ENCODE measurements at regions not wholly inside any gene's neighbourhood (a gene's known extent, or its start where the extent isn't known, plus 50 kb on each side); places are given as distances from the start of the nearest gene placed in this dataset.

DNA sequence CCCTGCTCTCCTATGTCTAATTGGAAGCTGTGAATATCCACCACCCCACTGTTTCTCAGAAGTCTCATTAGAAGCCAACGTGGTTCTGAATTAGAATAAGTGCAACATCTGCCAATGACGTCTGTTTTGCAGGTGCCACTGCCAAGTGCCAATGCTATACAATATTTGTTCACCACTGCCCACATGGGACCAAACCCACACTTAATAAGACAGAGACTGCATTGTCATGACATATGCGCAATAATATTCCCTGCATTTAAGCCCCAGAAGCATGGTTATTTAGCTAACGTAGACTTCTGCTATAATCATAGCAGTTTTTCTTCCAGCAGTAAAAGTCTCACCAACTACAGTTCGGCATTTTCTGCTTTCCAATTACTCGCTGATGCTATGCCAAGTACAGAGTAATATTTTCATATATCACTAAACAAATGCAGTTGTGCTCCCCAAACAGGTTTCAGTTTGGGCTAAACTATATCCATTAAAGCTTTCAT is 262.5 kb upstream of the PCDH18 start:
- TF ChIP-seq, protein P1, sequence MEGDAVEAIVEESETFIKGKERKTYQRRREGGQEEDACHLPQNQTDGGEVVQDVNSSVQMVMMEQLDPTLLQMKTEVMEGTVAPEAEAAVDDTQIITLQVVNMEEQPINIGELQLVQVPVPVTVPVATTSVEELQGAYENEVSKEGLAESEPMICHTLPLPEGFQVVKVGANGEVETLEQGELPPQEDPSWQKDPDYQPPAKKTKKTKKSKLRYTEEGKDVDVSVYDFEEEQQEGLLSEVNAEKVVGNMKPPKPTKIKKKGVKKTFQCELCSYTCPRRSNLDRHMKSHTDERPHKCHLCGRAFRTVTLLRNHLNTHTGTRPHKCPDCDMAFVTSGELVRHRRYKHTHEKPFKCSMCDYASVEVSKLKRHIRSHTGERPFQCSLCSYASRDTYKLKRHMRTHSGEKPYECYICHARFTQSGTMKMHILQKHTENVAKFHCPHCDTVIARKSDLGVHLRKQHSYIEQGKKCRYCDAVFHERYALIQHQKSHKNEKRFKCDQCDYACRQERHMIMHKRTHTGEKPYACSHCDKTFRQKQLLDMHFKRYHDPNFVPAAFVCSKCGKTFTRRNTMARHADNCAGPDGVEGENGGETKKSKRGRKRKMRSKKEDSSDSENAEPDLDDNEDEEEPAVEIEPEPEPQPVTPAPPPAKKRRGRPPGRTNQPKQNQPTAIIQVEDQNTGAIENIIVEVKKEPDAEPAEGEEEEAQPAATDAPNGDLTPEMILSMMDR (tag by site-specific recombination; IDR thresholded peaks at IDR 0.05): no peak
- TF ChIP-seq OVOL3 (tag by site-specific recombination; IDR thresholded peaks at IDR 0.05) (no peak), ZNF433 (tag by site-specific recombination; IDR thresholded peaks at IDR 0.05; ENCODE audit: low read depth) (no peak), ZSCAN30 (tag by site-specific recombination; IDR thresholded peaks at IDR 0.05) (no peak), ZNF548 (tag by site-specific recombination; IDR thresholded peaks at IDR 0.05) (no peak), ZNF830 (tag by site-specific recombination; IDR thresholded peaks at IDR 0.05; ENCODE audit: low read depth) (no peak), PRDM1 (tag by site-specific recombination; IDR thresholded peaks at IDR 0.05) (no peak), HOXA7 (CRISPR knock-in tag; IDR thresholded peaks at IDR 0.05; ENCODE audit: borderline replicate concordance) (no peak)
- TF ChIP-seq, protein P2, sequence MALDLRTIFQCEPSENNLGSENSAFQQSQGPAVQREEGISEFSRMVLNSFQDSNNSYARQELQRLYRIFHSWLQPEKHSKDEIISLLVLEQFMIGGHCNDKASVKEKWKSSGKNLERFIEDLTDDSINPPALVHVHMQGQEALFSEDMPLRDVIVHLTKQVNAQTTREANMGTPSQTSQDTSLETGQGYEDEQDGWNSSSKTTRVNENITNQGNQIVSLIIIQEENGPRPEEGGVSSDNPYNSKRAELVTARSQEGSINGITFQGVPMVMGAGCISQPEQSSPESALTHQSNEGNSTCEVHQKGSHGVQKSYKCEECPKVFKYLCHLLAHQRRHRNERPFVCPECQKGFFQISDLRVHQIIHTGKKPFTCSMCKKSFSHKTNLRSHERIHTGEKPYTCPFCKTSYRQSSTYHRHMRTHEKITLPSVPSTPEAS (tag by site-specific recombination; IDR thresholded peaks at IDR 0.05): no peak
- TF ChIP-seq, protein P3, sequence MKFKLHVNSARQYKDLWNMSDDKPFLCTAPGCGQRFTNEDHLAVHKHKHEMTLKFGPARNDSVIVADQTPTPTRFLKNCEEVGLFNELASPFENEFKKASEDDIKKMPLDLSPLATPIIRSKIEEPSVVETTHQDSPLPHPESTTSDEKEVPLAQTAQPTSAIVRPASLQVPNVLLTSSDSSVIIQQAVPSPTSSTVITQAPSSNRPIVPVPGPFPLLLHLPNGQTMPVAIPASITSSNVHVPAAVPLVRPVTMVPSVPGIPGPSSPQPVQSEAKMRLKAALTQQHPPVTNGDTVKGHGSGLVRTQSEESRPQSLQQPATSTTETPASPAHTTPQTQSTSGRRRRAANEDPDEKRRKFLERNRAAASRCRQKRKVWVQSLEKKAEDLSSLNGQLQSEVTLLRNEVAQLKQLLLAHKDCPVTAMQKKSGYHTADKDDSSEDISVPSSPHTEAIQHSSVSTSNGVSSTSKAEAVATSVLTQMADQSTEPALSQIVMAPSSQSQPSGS (tag by site-specific recombination; IDR thresholded peaks at IDR 0.05; ENCODE audit: low read depth): no peak
- TF ChIP-seq, protein P4, sequence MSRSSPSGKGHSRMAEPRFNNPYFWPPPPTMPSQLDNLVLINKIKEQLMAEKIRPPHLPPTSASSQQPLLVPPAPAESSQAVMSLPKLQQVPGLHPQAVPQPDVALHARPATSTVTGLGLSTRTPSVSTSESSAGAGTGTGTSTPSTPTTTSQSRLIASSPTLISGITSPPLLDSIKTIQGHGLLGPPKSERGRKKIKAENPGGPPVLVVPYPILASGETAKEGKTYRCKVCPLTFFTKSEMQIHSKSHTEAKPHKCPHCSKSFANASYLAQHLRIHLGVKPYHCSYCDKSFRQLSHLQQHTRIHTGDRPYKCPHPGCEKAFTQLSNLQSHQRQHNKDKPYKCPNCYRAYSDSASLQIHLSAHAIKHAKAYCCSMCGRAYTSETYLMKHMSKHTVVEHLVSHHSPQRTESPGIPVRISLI (tag by site-specific recombination; IDR thresholded peaks at IDR 0.05): no peak
- TF ChIP-seq, protein P5, sequence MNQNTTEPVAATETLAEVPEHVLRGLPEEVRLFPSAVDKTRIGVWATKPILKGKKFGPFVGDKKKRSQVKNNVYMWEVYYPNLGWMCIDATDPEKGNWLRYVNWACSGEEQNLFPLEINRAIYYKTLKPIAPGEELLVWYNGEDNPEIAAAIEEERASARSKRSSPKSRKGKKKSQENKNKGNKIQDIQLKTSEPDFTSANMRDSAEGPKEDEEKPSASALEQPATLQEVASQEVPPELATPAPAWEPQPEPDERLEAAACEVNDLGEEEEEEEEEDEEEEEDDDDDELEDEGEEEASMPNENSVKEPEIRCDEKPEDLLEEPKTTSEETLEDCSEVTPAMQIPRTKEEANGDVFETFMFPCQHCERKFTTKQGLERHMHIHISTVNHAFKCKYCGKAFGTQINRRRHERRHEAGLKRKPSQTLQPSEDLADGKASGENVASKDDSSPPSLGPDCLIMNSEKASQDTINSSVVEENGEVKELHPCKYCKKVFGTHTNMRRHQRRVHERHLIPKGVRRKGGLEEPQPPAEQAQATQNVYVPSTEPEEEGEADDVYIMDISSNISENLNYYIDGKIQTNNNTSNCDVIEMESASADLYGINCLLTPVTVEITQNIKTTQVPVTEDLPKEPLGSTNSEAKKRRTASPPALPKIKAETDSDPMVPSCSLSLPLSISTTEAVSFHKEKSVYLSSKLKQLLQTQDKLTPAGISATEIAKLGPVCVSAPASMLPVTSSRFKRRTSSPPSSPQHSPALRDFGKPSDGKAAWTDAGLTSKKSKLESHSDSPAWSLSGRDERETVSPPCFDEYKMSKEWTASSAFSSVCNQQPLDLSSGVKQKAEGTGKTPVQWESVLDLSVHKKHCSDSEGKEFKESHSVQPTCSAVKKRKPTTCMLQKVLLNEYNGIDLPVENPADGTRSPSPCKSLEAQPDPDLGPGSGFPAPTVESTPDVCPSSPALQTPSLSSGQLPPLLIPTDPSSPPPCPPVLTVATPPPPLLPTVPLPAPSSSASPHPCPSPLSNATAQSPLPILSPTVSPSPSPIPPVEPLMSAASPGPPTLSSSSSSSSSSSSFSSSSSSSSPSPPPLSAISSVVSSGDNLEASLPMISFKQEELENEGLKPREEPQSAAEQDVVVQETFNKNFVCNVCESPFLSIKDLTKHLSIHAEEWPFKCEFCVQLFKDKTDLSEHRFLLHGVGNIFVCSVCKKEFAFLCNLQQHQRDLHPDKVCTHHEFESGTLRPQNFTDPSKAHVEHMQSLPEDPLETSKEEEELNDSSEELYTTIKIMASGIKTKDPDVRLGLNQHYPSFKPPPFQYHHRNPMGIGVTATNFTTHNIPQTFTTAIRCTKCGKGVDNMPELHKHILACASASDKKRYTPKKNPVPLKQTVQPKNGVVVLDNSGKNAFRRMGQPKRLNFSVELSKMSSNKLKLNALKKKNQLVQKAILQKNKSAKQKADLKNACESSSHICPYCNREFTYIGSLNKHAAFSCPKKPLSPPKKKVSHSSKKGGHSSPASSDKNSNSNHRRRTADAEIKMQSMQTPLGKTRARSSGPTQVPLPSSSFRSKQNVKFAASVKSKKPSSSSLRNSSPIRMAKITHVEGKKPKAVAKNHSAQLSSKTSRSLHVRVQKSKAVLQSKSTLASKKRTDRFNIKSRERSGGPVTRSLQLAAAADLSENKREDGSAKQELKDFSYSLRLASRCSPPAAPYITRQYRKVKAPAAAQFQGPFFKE (tag by site-specific recombination; IDR thresholded peaks at IDR 0.05; ENCODE audit: borderline replicate concordance): no peak
- TF ChIP-seq, protein P6, sequence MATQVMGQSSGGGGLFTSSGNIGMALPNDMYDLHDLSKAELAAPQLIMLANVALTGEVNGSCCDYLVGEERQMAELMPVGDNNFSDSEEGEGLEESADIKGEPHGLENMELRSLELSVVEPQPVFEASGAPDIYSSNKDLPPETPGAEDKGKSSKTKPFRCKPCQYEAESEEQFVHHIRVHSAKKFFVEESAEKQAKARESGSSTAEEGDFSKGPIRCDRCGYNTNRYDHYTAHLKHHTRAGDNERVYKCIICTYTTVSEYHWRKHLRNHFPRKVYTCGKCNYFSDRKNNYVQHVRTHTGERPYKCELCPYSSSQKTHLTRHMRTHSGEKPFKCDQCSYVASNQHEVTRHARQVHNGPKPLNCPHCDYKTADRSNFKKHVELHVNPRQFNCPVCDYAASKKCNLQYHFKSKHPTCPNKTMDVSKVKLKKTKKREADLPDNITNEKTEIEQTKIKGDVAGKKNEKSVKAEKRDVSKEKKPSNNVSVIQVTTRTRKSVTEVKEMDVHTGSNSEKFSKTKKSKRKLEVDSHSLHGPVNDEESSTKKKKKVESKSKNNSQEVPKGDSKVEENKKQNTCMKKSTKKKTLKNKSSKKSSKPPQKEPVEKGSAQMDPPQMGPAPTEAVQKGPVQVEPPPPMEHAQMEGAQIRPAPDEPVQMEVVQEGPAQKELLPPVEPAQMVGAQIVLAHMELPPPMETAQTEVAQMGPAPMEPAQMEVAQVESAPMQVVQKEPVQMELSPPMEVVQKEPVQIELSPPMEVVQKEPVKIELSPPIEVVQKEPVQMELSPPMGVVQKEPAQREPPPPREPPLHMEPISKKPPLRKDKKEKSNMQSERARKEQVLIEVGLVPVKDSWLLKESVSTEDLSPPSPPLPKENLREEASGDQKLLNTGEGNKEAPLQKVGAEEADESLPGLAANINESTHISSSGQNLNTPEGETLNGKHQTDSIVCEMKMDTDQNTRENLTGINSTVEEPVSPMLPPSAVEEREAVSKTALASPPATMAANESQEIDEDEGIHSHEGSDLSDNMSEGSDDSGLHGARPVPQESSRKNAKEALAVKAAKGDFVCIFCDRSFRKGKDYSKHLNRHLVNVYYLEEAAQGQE (tag by site-specific recombination; IDR thresholded peaks at IDR 0.05): no peak

All from HEK293 (cell line).